ENCODE measurements at regions not wholly inside any gene's neighbourhood (a gene's known extent, or its start where the extent isn't known, plus 50 kb on each side); places are given as distances from the start of the nearest gene placed in this dataset.

GRCh38 chrX:151476604-151477303 is 79.7 kb downstream of the VMA21 start:
- no peak for DNase-seq

DNA sequence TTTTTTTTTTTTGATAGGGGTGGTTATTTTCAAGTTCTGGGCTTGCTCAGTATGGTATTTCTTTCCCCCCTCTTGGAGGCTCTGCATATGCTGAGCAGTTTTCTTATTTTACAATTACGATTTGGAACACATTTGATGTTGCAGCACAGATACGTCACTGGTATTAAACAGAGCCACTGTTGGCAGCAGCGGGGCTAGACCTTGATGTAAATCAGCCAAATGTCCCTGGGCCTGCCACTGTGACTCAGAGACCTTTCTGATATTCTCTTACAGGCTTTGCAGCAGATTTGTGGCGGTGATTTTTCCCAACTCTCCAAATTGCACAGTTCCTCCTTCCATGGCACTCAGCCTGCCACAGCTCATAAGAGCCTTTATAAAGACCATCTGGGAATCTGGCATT is 81.1 kb downstream of the VMA21 start:
- DNase-seq, result no peak

GRCh38 chrX:151488677-151489076 is 74.8 kb upstream of the PASD1 start:
- DNase-seq, result no peak

DNA sequence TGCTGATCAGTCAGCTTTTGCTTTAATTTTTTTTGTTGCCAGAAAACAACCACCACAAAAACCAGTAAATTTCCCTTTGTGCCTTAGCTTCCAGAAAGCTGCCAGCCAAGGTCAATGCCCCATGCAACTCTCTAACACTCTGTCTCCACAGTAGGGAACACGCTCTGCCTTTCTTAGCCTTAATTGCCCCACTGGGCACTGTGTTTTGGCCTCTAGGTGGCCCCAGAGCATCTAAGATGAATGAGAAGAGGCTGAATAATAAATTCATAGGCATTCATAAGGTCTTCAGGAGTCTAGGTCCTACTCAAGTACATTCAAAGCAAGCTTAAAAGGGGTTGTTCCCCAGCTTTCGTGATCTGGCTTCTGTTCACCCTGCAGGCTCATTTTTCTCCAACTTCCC is 57.7 kb upstream of the PASD1 start:
- DNase-seq, result peak; percentile 3

GRCh38 chrX:151510203-151510602 is 53.3 kb upstream of the PASD1 start:
- no peak for DNase-seq

GRCh38 chrX:151513472-151513871 is 50.0 kb upstream of the PASD1 start:
- DNase-seq, result no peak

All from dermis blood vessel endothelial cell (primary cell).